H1 (cell line): ENCODE measurements at regions not wholly inside any gene's neighbourhood (a gene's known extent, or its start where the extent isn't known, plus 50 kb on each side); places are given as distances from the start of the nearest gene placed in this dataset.

Experiments
- TBP ChIP-seq: IDR thresholded peaks from 2 replicates; pipeline ENCODE4 v1.6.1; 2011; ENCODE audit warnings: low read depth, low read length, improper control_type of control experiment
- TF ChIP-seq, protein P1 (sequence below), 3 experiments: IDR thresholded peaks; 1 replicate in 2 of 3; 2 replicates in 1 of 3; pipeline versions ENCODE4 v1.5.1 to v1.6.1; 2011; ENCODE audit warnings: low read length in 3 of 3, mild to moderate bottlenecking in 3 of 3, inconsistent platforms in 2 of 3, low read depth in 1 of 3, moderate library complexity in 1 of 3; ENCODE audit not compliant: insufficient read depth in 1 of 3; ENCODE audit errors: control extremely low read depth in 1 of 3

- no peak for TF ChIP-seq TBP
- TF ChIP-seq, protein P1, sequence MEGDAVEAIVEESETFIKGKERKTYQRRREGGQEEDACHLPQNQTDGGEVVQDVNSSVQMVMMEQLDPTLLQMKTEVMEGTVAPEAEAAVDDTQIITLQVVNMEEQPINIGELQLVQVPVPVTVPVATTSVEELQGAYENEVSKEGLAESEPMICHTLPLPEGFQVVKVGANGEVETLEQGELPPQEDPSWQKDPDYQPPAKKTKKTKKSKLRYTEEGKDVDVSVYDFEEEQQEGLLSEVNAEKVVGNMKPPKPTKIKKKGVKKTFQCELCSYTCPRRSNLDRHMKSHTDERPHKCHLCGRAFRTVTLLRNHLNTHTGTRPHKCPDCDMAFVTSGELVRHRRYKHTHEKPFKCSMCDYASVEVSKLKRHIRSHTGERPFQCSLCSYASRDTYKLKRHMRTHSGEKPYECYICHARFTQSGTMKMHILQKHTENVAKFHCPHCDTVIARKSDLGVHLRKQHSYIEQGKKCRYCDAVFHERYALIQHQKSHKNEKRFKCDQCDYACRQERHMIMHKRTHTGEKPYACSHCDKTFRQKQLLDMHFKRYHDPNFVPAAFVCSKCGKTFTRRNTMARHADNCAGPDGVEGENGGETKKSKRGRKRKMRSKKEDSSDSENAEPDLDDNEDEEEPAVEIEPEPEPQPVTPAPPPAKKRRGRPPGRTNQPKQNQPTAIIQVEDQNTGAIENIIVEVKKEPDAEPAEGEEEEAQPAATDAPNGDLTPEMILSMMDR (IDR thresholded peaks at IDR 0.05; ENCODE audit: control extremely low read depth in 1 of 3, insufficient read depth in 1 of 3, low read depth in 1 of 3, low read length in 3 of 3), result no peak
Observed at GRCh38 chr22:49100316-49100715, 727.4 kb downstream of the BRD1 start.
